ENCODE measurements at regions not wholly inside any gene's neighbourhood (a gene's known extent, or its start where the extent isn't known, plus 50 kb on each side); places are given as distances from the start of the nearest gene placed in this dataset.
"Not testable (repeated sequence)": the region's sequence is repeated elsewhere in the genome, so short reads cannot be mapped to it uniquely, and the experiment has no call there.

DNA sequence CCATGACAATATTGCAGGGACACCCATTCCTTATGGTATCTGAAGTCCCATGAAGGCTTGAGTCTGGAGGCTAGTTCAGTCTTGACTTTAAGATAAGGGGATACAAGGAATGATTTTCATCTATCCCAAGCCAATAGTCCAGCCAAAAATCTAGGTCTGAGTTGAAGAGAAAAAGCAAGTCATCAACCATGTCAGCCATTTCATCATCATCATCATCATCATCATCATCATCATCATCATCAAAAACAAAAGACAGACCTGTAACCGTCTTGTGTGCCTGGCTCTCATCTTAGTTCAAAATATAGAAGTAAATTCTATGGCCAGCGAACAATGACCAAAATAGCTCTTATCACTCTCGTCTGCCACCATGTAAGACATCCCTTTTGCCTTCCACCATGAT, 59.5 kb upstream of the FAM90A26 start:
- not testable (repeated sequence) for DNase-seq

DNA sequence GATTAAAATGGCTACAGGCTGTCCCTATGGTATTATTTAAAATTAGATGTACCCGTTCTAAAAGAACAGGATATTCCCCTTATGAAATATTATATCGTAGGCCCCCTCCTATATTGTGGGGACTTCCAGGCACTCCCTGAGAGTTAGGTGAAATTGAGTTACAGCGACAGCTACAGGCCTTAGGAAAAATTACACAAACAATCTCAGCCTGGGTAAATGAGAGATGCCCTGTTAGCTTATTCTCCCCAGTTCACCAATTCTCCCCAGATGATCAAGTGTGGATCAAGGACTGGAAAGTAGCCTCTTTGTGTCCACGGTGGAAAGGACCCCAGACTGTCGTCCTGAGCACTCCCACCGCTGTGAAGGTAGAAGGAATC, 67.1 kb upstream of the FAM90A26 start:
- not testable (repeated sequence) for DNase-seq

GRCh38 chr4:9102471-9103147, 67.6 kb upstream of the FAM90A26 start:
- DNase-seq, result not testable (repeated sequence)

DNA sequence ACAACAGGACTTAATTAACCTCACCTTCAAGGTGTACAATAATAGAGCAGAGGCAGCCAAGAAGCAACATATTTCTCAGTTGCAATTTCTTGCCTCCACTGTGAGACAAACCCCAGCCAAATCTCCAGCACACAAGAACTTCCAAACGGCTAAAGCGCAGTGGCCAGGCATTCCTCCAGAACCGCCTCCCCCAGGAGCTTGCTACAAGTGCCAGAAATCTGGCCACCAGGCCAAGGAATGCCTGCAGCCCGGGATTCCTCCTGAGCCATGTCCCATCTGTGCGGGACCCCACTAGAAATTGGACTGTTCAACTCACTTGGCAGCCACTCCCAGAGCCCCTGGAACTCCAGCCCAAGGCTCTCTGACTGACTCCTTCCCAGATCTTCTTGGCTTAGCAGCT, 73.9 kb upstream of the FAM90A26 start:
- DNase-seq, result not testable (repeated sequence)

- not testable (repeated sequence) for DNase-seq
These were observed 91.4 kb upstream of the FAM90A26 start for GRCh38 chr4:9078796-9079195.

DNA sequence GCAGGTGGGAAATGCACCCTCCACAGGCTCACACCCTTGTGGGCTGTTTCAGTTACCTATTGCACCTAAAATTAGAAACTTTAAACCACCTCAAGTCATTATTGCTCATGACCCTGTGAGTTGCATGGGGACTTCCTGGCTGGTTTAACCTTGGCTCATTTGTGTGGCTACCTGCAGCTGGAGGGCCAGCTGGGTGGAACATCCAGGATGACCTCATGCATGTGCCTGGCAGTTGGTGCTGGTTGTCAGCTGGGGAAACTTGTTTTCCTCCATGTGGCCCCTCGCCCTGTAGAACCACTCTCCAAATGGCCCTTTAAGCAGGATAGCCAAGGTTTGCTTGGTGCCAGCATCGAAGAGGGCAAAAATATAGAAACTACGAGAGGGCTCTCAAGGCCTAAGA, 93.2 kb upstream of the FAM90A26 start:
- DNase-seq, result not testable (repeated sequence)

- not testable (repeated sequence) for DNase-seq
These were observed 93.7 kb upstream of the FAM90A26 start for GRCh38 chr4:9076486-9076885.

GRCh38 chr4:9073371-9073770, 96.8 kb upstream of the FAM90A26 start:
- DNase-seq, result not testable (repeated sequence)

DNA sequence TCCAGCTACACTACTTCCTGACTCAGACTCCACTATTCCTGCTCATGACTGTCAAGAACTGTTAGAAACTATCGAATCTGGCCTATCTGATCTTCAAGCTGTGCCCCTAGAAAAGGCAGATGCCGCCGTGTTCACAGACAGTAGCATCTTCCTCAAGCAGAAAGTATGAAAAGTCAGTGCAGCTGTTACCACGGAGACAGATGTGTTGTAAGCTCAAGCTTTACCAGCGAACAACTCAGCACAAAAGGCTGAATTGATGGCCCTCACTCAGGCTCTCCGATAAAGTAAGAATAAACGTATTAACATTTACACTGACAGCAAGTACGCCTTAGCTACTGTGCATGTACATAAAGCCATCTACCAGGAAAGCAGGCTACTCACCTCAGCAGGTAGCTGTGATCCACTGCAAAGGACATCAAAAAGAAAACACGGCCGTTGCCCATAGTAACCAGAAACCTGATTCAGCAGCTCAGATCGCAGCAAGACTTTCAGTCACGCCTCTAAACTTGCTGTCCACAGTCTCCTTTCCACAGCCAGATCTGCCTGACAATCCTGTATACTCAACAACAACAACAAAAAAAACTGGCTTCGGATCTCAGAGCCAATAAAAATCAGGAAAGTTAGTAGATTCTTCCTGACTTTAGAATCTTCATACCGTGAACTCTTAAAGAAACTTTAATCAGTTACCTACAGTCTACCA, 97.5 kb upstream of the FAM90A26 start:
- peak; percentile 33 for DNase-seq

- DNase-seq, result not testable (repeated sequence)
These were observed 102.3 kb upstream of the FAM90A26 start for GRCh38 chr4:9067923-9068322.

- DNase-seq, result not testable (repeated sequence)
These were observed 106.6 kb upstream of the FAM90A26 start for GRCh38 chr4:9063612-9064011.

GRCh38 chr4:9024866-9025265, 145.3 kb upstream of the FAM90A26 start:
- DNase-seq, result not testable (repeated sequence)

DNA sequence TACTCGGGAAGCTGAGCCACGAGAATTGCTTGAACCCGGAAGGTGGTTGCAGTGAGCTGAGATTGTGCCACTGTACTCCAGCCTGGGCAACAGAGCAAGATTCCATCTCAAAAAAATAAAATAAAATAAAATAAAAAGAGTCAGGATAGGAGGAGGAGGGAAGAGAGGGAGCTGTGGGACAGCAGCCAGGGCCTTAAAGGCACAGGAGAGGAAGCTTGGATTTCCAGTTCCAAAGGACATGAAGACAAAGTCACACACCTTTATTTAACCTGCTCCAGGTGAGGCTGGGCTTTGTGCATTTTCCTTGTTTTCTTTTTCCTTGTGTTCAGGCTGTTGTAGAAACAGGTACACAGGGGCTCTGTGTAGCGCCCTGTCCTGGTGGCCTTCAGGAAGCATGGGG, 138.2 kb upstream of the HMX1 start:
- not testable (repeated sequence) for DNase-seq

DNA sequence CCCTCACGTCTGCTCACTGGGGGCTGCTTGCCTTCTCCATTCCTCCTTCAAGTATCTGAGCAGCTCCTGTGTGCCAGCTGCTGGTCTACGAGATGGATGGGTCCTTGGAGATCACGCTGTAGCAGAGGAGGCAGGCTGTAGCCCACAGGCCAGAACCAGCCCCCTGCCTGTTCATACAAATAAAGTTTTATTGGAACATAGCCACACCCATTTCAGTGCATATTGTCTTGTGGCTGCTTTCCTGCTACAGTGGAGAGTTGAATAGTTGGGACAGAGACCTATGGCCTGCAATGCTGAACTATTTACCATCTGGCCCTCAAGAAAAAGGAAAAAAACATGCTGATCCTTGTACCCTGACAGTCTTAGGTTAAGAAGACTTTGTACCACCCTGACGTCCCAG, 136.8 kb upstream of the HMX1 start:
- DNase-seq, result not testable (repeated sequence)

DNA sequence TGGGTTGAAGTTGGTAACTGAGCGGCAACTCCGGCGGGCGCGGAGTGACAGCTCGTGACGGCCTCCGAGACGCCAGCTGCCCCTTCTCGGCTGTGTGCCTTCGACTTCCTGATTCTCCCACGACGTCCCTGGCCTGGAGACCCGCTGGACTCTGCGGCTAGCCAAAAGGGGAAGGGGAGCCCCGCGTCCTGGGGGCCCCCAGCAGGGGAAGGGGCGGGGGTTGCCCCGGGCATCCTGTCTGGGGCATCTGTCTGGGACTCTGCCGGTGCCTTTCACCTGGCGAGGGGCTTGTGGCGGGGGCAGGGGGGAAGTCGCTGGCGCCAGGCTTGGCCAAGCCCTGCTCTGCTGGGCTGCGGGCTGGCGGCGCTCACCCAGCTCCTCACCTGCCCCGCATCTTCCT, 129.5 kb upstream of the HMX1 start:
- not testable (repeated sequence) for DNase-seq

DNA sequence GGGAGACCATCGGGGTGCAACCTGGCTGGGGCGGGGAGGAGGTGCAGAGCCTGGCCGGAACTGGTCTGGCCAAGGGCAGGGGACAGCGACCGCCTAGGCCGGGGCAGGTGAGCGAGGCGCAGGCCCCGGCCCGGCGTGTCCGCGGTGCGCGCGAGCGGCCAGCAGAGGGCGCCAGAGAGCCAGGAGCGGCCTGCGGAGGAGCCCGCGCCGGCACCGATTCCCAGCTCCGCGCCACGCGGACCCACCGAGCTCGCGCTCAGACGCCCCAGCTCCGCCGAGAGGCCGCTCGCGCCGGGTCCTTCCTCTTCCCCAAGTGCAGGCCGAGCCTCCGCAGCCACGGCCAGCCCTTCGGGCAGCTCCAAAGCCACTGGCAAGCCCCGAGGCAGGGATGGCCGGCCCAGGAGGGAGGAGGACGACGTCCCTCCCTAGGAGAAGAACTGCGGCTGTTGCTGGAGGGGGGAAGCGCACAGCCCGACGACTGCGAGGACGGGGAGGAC, 128.9 kb upstream of the HMX1 start:
- peak; percentile 42 for DNase-seq

- not testable (repeated sequence) for DNase-seq
These were observed 121.3 kb upstream of the HMX1 start for GRCh38 chr4:8992981-8993380.

DNA sequence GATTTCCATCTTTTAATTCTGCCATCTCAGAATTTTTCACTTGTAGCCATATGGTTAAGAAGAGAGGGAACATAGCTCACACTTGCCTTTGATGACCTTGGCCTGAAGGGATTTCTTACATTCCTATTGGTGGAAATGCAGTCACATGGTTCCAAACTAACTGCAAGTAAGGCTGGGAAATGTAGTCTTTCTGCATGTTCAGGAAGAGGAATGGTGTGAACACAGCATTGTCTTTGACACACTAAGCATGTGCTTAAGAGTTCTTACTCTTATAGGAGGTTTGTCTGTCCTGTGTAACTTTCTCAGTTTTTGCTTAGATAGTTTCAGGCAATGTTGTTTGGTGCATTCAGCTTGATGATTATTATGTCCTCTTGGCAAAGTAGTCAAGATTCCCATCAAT, 119.8 kb upstream of the HMX1 start:
- not testable (repeated sequence) for DNase-seq

GRCh38 chr4:8990341-8990740, 118.7 kb upstream of the HMX1 start:
- not testable (repeated sequence) for DNase-seq

- not testable (repeated sequence) for DNase-seq
These were observed 114.1 kb upstream of the HMX1 start for GRCh38 chr4:8985786-8986185.

GRCh38 chr4:8984641-8985040, 113.0 kb upstream of the HMX1 start:
- not testable (repeated sequence) for DNase-seq

DNA sequence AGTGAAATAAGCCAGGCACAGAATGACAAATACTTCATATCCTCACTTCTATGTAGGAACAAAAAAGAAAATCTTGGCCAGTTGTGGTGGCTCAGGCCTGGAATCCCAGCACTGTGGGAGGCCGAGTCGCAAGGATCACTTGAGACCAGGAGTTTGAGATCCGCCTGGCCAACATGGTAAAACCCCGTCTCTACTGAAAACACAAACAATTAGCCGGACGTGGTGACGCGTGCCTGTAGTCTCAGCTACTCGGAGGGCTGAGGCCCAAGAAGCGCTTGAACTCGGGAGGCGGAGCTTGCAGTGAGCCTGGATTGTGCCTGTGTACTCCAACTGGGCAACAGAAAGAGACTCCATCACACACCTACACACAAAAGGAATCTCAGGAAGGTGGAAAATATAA, 112.3 kb upstream of the HMX1 start:
- DNase-seq, result not testable (repeated sequence)

DNA sequence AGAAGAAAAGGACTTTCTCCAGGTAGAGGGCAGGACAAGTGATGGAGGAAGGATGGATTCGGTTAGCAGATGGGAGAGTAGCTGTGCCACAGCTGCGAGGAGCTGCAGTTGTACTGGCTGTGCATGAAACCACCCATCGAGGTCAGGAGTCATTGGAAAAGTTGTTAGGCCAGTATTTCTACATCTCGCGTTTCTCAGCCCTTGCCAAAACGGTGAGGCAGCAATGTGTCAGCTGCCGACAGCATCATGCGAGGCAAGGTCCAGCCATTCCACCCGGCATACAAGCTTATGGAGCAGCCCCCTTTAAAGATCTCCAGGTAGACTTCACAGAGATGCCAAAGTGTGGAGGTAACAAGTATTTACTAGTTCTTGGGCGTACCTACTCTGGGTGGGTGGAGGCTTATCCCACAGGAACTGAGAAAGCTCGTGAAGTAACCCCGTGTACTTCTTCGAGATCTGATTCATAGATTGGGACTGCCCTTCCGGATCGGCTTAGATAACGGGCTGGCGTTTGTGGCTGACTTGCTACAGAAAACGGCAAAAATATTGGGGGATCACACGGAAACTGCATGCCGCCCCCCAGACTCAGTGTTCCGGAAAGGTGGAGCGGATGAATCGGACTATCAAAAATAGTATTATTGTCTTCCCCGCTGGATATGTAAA, 105.0 kb upstream of the HMX1 start:
- DNase-seq, result not testable (repeated sequence)

DNA sequence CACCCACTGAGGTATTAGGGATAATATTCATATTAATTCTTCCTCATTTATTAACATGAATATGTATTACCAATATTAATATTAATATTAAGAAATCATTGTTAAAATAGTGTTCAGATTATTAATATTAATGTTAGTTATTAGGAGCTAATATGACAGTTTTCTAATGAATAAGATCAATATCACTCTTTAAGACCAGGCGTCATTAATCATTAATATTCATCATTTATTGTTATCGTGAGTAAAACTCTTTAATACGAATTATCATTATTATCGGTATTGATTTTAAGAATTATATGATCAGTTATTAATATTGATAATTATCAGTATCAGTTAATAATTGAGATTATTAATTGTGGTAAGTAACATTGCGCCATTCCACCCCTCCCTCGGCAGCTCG, 101.0 kb upstream of the HMX1 start:
- DNase-seq, result not testable (repeated sequence)

Measured in CD4-positive, alpha-beta T cell treated with Interleukin-21 for 1 hour (primary cell).